ENCODE measurements at regions not wholly inside any gene's neighbourhood (a gene's known extent, or its start where the extent isn't known, plus 50 kb on each side); places are given as distances from the start of the nearest gene placed in this dataset.

GRCh38 chr11:103662880-103663279 lies 373.6 kb upstream of the DDI1 start:
- no peak for DNase-seq (ENCODE audit: low read depth)

GRCh38 chr11:103668859-103669258 lies 367.6 kb upstream of the DDI1 start:
- no peak for DNase-seq (ENCODE audit: low read depth)

- no peak for DNase-seq (ENCODE audit: low read depth)
Measured at GRCh38 chr11:103671143-103671651, 365.2 kb upstream of the DDI1 start.

- no peak for DNase-seq (ENCODE audit: low read depth)
Measured at GRCh38 chr11:103673773-103674172, 362.7 kb upstream of the DDI1 start.

GRCh38 chr11:103676413-103676812 lies 360.0 kb upstream of the DDI1 start:
- no peak for DNase-seq (ENCODE audit: low read depth)

- no peak for DNase-seq (ENCODE audit: low read depth)
Measured at GRCh38 chr11:103680826-103681225, 355.6 kb upstream of the DDI1 start.

- no peak for DNase-seq (ENCODE audit: low read depth)
Measured at GRCh38 chr11:103681855-103682254, 354.6 kb upstream of the DDI1 start.

- peak; percentile 5 for DNase-seq (ENCODE audit: low read depth)
Measured at GRCh38 chr11:103682318-103683184, 353.9 kb upstream of the DDI1 start.

- DNase-seq (ENCODE audit: low read depth), result no peak
Measured at GRCh38 chr11:103683576-103683975, 352.9 kb upstream of the DDI1 start.

GRCh38 chr11:103688924-103689323 lies 347.5 kb upstream of the DDI1 start:
- no peak for DNase-seq (ENCODE audit: low read depth)

- DNase-seq (ENCODE audit: low read depth), result no peak
Measured at GRCh38 chr11:103690356-103690755, 346.1 kb upstream of the DDI1 start.

GRCh38 chr11:103696123-103696522 lies 340.3 kb upstream of the DDI1 start:
- DNase-seq (ENCODE audit: low read depth), result no peak

- DNase-seq (ENCODE audit: low read depth), result no peak
Measured at GRCh38 chr11:103699216-103699615, 337.2 kb upstream of the DDI1 start.

GRCh38 chr11:103699656-103700055 lies 336.8 kb upstream of the DDI1 start:
- DNase-seq (ENCODE audit: low read depth), result no peak

GRCh38 chr11:103700622-103701021 lies 335.8 kb upstream of the DDI1 start:
- DNase-seq (ENCODE audit: low read depth), result no peak

- DNase-seq (ENCODE audit: low read depth), result no peak
Measured at GRCh38 chr11:103703437-103703836, 333.0 kb upstream of the DDI1 start.

- DNase-seq (ENCODE audit: low read depth), result no peak
Measured at GRCh38 chr11:103703954-103704353, 332.5 kb upstream of the DDI1 start.

- DNase-seq (ENCODE audit: low read depth), result no peak
Measured at GRCh38 chr11:103705642-103706041, 330.8 kb upstream of the DDI1 start.

GRCh38 chr11:103709371-103709770 lies 327.1 kb upstream of the DDI1 start:
- no peak for DNase-seq (ENCODE audit: low read depth)

GRCh38 chr11:103714246-103714645 lies 322.2 kb upstream of the DDI1 start:
- DNase-seq (ENCODE audit: low read depth), result no peak

GRCh38 chr11:103716363-103716762 lies 320.1 kb upstream of the DDI1 start:
- no peak for DNase-seq (ENCODE audit: low read depth)

- no peak for DNase-seq (ENCODE audit: low read depth)
Measured at GRCh38 chr11:103727262-103727661, 309.2 kb upstream of the DDI1 start.

GRCh38 chr11:103729617-103730016 lies 306.8 kb upstream of the DDI1 start:
- DNase-seq (ENCODE audit: low read depth), result no peak

Data from activated gamma-delta T cell treated with anti-CD3 and anti-CD28 coated beads, Interleukin-2, amount 50 U/mL, for 16 hours (primary cell).